Uterus (tissue), 2 donors: ENCODE measurements at regions not wholly inside any gene's neighbourhood (a gene's known extent, or its start where the extent isn't known, plus 50 kb on each side); places are given as distances from the start of the nearest gene placed in this dataset.

ENCODE experiments used
- POLR2A ChIP-seq, 2 donors: fragments of 450-650 bp; IDR thresholded peaks; one replicate each; pipeline ENCODE4 v1.6.1; 2016; ENCODE audit warnings: antibody characterized with exemption in 2 of 2, mild to moderate bottlenecking in 1 of 2, moderate library complexity in 1 of 2
- TF ChIP-seq, protein P1 (sequence below), 4 experiments: fragments of 200-600 bp in 2 of 4; fragments of 450-650 bp in 2 of 4; sonication (generic) in 2 of 4; IDR thresholded peaks; one replicate each; pipeline ENCODE4 v1.5.1; 2016 to 2019; ENCODE audit warnings: antibody characterized with exemption in 4 of 4, mild to moderate bottlenecking in 2 of 4, moderate library complexity in 1 of 4

DNA sequence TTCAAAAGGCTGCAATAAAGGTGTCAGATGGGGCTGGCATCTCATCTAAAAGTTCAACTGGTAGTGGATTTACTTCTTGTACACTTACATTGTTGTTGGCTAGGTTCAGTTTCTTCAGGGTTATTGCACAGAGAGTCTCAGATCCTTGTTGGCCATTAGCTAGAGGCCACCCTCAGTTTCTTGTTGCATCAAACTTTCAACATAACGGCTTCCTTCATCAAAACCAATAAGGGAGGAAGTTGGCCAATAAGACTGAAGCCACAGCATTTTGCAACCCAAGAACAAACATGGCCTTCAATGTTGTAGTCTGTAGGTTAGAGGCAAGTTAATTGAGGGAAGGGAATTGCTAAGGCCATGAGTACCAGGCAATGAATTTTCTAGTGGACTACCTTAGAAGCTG lies 218.0 kb downstream of the ZBBX start:
- TF ChIP-seq, protein P1, sequence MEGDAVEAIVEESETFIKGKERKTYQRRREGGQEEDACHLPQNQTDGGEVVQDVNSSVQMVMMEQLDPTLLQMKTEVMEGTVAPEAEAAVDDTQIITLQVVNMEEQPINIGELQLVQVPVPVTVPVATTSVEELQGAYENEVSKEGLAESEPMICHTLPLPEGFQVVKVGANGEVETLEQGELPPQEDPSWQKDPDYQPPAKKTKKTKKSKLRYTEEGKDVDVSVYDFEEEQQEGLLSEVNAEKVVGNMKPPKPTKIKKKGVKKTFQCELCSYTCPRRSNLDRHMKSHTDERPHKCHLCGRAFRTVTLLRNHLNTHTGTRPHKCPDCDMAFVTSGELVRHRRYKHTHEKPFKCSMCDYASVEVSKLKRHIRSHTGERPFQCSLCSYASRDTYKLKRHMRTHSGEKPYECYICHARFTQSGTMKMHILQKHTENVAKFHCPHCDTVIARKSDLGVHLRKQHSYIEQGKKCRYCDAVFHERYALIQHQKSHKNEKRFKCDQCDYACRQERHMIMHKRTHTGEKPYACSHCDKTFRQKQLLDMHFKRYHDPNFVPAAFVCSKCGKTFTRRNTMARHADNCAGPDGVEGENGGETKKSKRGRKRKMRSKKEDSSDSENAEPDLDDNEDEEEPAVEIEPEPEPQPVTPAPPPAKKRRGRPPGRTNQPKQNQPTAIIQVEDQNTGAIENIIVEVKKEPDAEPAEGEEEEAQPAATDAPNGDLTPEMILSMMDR (IDR thresholded peaks at IDR 0.05): no peak
- no peak for TF ChIP-seq POLR2A (IDR thresholded peaks at IDR 0.05)
